Neural cell (in vitro differentiated cells): ENCODE measurements at regions not wholly inside any gene's neighbourhood (a gene's known extent, or its start where the extent isn't known, plus 50 kb on each side); places are given as distances from the start of the nearest gene placed in this dataset.

ENCODE experiments used
- H2AFZ ChIP-seq: fragments of 200-600, 300-800 bp; sonication (generic), shearing (Covaris generic); 2 replicates; pipeline ENCODE4 v1.6.0; 2014; ENCODE audit warnings: low read depth, mild to moderate bottlenecking, antibody characterized with exemption, low read length, moderate library complexity
- H3F3A ChIP-seq: fragments of 200-600 bp; shearing (Covaris generic); 2 replicates; pipeline ENCODE4 v1.6.1; 2016; ENCODE audit warnings: mild to moderate bottlenecking, moderate library complexity, mixed read lengths, antibody characterized with exemption, low read length; ENCODE audit not compliant: insufficient read depth, poor library complexity, severe bottlenecking
- H3K27ac ChIP-seq: fragments of 200-600, 300-800 bp; sonication (generic), shearing (Covaris generic); 2 replicates; pipeline ENCODE4 v1.5.1; 2014; ENCODE audit warnings: mild to moderate bottlenecking, low read length, moderate library complexity
- H3K27me3 ChIP-seq: fragments of 300-800, 200-600 bp; sonication (generic), shearing (Covaris generic); 2 replicates; pipeline ENCODE4 v1.6.0; 2014; ENCODE audit warnings: mild to moderate bottlenecking, low read depth, low read length, moderate library complexity; ENCODE audit not compliant: insufficient read depth
- H3K36me3 ChIP-seq: fragments of 300-800, 200-600 bp; sonication (generic), shearing (Covaris generic); 2 replicates; pipeline ENCODE4 v1.5.1; 2014; ENCODE audit warnings: mild to moderate bottlenecking, antibody characterized with exemption, low read length, moderate library complexity; ENCODE audit not compliant: insufficient read depth
- H3K4me2 ChIP-seq: fragments of 300-800, 200-600 bp; sonication (generic), shearing (Covaris generic); 2 replicates; pipeline ENCODE4 v1.6.0; 2014; ENCODE audit warnings: mild to moderate bottlenecking, low read length
- H3K4me3 ChIP-seq: fragments of 300-800, 200-600 bp; sonication (generic), shearing (Covaris generic); 2 replicates; pipeline ENCODE4 v1.5.1; 2014; ENCODE audit warnings: mild to moderate bottlenecking, low read length, moderate library complexity
- H3K79me2 ChIP-seq: fragments of 200-600 bp; shearing (Covaris generic); replicated peaks from 2 replicates; pipeline ENCODE4 v1.6.0; 2014; ENCODE audit warnings: mild to moderate bottlenecking, low read length, moderate library complexity; ENCODE audit not compliant: insufficient read depth
- H3K9ac ChIP-seq: fragments of 300-800, 200-600 bp; sonication (generic), shearing (Covaris generic); 2 replicates; pipeline ENCODE4 v1.6.1; 2016; ENCODE audit warnings: mild to moderate bottlenecking, low read length, mixed read lengths
- H3K9me2 ChIP-seq: fragments of 200-600 bp; shearing (Covaris generic); 2 replicates; pipeline ENCODE4 v1.6.1; 2016; ENCODE audit warnings: mild to moderate bottlenecking, low read length, mixed read lengths; ENCODE audit not compliant: insufficient read depth
- H3K9me3 ChIP-seq: fragments of 200-600, 300-800 bp; sonication (generic), shearing (Covaris generic); 2 replicates; pipeline ENCODE4 v1.6.1; 2016; ENCODE audit warnings: mild to moderate bottlenecking, mixed run types, low read length, moderate library complexity, mixed read lengths
- H4K20me1 ChIP-seq: fragments of 200-600 bp; shearing (Covaris generic); 2 replicates; pipeline ENCODE4 v1.6.1; 2016; ENCODE audit warnings: mild to moderate bottlenecking, mixed run types; ENCODE audit not compliant: insufficient read depth
- CTCF ChIP-seq: fragments of 450-650 bp; IDR thresholded peaks from 2 replicates; pipeline ENCODE4 v1.5.1; 2014; ENCODE audit warnings: antibody characterized with exemption, mild to moderate bottlenecking, moderate library complexity; ENCODE audit not compliant: poor library complexity, severe bottlenecking
- EP300 ChIP-seq: fragments of 450-650 bp; conservative IDR thresholded peaks from 2 replicates; pipeline ENCODE4 v1.6.1; 2014; ENCODE audit warnings: antibody characterized with exemption, mild to moderate bottlenecking, moderate library complexity; ENCODE audit not compliant: poor library complexity, severe bottlenecking
- EZH2 ChIP-seq: fragments of 200-600, 300-800 bp; shearing (Covaris generic), sonication (generic); IDR thresholded peaks from 2 replicates; pipeline ENCODE4 v1.6.1; 2014; ENCODE audit warnings: antibody characterized with exemption, low read length, borderline replicate concordance, mild to moderate bottlenecking; ENCODE audit not compliant: insufficient read depth, poor library complexity, severe bottlenecking
- MXI1 ChIP-seq: fragments of 450-650 bp; conservative IDR thresholded peaks from 2 replicates; pipeline ENCODE4 v1.6.1; 2014; ENCODE audit warnings: antibody characterized with exemption, mild to moderate bottlenecking; ENCODE audit not compliant: poor library complexity, severe bottlenecking
- POLR2AphosphoS5 ChIP-seq: IDR thresholded peaks from 2 replicates; pipeline ENCODE4 v1.6.1; 2012
- RAD21 ChIP-seq: fragments of 450-650 bp; conservative IDR thresholded peaks from 2 replicates; pipeline ENCODE4 v1.6.1; 2014; ENCODE audit warnings: antibody characterized with exemption, mild to moderate bottlenecking, moderate library complexity
- REST ChIP-seq: IDR thresholded peaks from 2 replicates; pipeline ENCODE4 v1.6.1; 2012; ENCODE audit warnings: borderline replicate concordance
- SMC3 ChIP-seq: fragments of 450-650 bp; conservative IDR thresholded peaks from 2 replicates; pipeline ENCODE4 v1.6.1; 2014; ENCODE audit warnings: antibody characterized with exemption, mild to moderate bottlenecking, moderate library complexity; ENCODE audit not compliant: poor library complexity
- TAF1 ChIP-seq: IDR thresholded peaks from 2 replicates; pipeline ENCODE4 v1.6.1; 2012; ENCODE audit warnings: low read depth

DNA sequence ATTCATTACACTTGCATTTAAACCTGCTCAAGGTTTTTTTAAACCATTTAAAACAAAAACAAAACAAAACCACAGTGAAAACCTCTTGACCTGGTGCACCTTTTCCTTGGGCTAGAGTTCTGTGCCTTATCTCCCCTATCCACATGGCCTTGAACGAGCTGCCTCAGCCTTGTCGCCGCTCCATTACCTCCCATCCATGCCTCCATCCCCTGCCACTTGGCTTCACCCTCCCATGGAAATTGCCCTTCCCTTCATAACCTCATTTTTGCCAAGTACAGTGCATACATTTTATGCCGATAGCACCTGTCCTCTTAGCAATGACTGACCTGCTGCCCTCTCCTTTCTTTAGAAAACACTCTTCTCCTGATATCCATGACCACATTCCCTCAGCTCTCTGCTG lies 188.6 kb upstream of the ASIC2 start:
- Histone ChIP-seq H3K79me2 (no peaks in the 10 kb centered on the region), H3K27ac (no peak overlapping the region), H3F3A (no peaks in the 10 kb centered on the region), H3K27me3 (no peaks in the 10 kb centered on the region), H2AFZ (no peak overlapping the region), H3K9ac (no peak overlapping the region), H4K20me1 (no peaks in the 10 kb centered on the region), H3K9me3 (no peaks in the 10 kb centered on the region), H3K4me2 (no peak overlapping the region), H3K36me3 (no peaks in the 10 kb centered on the region), H3K9me2 (no peaks in the 10 kb centered on the region), H3K4me3 (no peak overlapping the region)
- TF ChIP-seq EZH2: no peak
- TF ChIP-seq POLR2AphosphoS5: no peak
- no peak for TF ChIP-seq TAF1
- TF ChIP-seq RAD21: no peak
- TF ChIP-seq REST: no peak
- TF ChIP-seq MXI1: no peak

GRCh38 chr17:33482636-33483035 lies 189.5 kb upstream of the ASIC2 start:
- Histone ChIP-seq H3K9me3 (no peaks in the 10 kb centered on the region), H3K27ac (no peak overlapping the region), H2AFZ (no peak overlapping the region), H3F3A (no peaks in the 10 kb centered on the region), H4K20me1 (no peaks in the 10 kb centered on the region), H3K4me3 (no peak overlapping the region), H3K79me2 (no peaks in the 10 kb centered on the region), H3K4me2 (no peak overlapping the region), H3K36me3 (no peaks in the 10 kb centered on the region), H3K27me3 (no peaks in the 10 kb centered on the region), H3K9me2 (no peaks in the 10 kb centered on the region), H3K9ac (no peak overlapping the region)
- TF ChIP-seq CTCF (no peak), TAF1 (no peak), MXI1 (no peak), EP300 (no peak), POLR2AphosphoS5 (no peak), SMC3 (no peak), RAD21 (no peak), EZH2 (no peak), REST (no peak)
